ENCODE measurements at regions not wholly inside any gene's neighbourhood (a gene's known extent, or its start where the extent isn't known, plus 50 kb on each side); places are given as distances from the start of the nearest gene placed in this dataset.

- H3K36me3 ChIP-seq (ENCODE audit: control insufficient read depth in 2 of 2, insufficient read depth in 2 of 2, low read length in 1 of 2) = no peaks in the 10 kb centered on the region
- SMC1A ChIA-PET (ENCODE audit: uncharacterized antibody, unreplicated experiment) = interaction anchor here (0.7 to 7.1 kb wide), 4 partner anchors 9 to 19 kb away, joined by 3 to 52 read pairs (median 11); no protein-coding TSS in a partner anchor
- peaks cover 12% of the 10 kb centered on the region; the same call in 2 of the 3 replicates for H3K9me3 ChIP-seq (replicated peaks; ENCODE audit: control insufficient read depth, insufficient read depth, low read length)
- no peak overlapping the region for H3K4me2 ChIP-seq (ENCODE audit: control insufficient read depth, insufficient read depth)
- no peaks in the 10 kb centered on the region for H3K27me3 ChIP-seq (replicated peaks in 1 of 2; ENCODE audit: control insufficient read depth in 2 of 2, insufficient read depth in 2 of 2, low read length in 1 of 2)
- ATAC-seq (no peak), DNase-seq (ENCODE audit: low read depth, low spot score) (no peak), FAIRE-seq (no peak)
- H3K9ac ChIP-seq (ENCODE audit: control insufficient read depth, insufficient read depth, low read length) = no peak overlapping the region
- intact Hi-C loops (cut with micrococcal nuclease; ENCODE audit: unreplicated experiment) (no loop called here), in situ Hi-C loops (cut with MboI) (loop anchor here (25.0 kb wide), 1 partner anchor 1130 kb away; no protein-coding TSS in a partner anchor)
- H3K27ac ChIP-seq (ENCODE audit: control insufficient read depth, insufficient read depth) = no peak overlapping the region
- no peak overlapping the region for H2AFZ ChIP-seq (ENCODE audit: control insufficient read depth, low read depth, low read length)
- POLR2A ChIA-PET = no interaction called here
- no peaks in the 10 kb centered on the region for H4K20me1 ChIP-seq (ENCODE audit: control insufficient read depth, insufficient read depth)
- BruUV-seq (replicated peaks) = no TSS peak
- CTCF ChIA-PET = no interaction called here
- RAD21 ChIA-PET (ENCODE audit: unreplicated experiment) = interaction anchor here (1.5 kb wide), 1 partner anchor 14 kb away, joined by 4 read pairs; no protein-coding TSS in a partner anchor
- no peak overlapping the region for H3K4me3 ChIP-seq
- 97% methylated on average over 3 of the region's 3 CpGs for WGBS (ENCODE audit: insufficient coverage, insufficient replicate concordance, low lambda C conversion rate, missing lambda C conversion rate)
- H3K79me2 ChIP-seq (ENCODE audit: control insufficient read depth, insufficient read depth, low read length) = no peaks in the 10 kb centered on the region
- peaks cover 23% of the 10 kb centered on the region for H3K4me1 ChIP-seq (ENCODE audit: control insufficient read depth, insufficient read depth, low read length)
- no peak for TF ChIP-seq BRCA1 (IDR thresholded peaks at IDR 0.05; ENCODE audit: low read depth, low read length)
- TF ChIP-seq MLLT1 (IDR thresholded peaks at IDR 0.05) = no peak
- no peak for TF ChIP-seq ZNF687 (IDR thresholded peaks at IDR 0.05)
- TF ChIP-seq ZNF622 (IDR thresholded peaks at IDR 0.05) = no peak
- peak; percentile 74 for TF ChIP-seq ZBTB40 (IDR thresholded peaks at IDR 0.05; ENCODE audit: borderline replicate concordance)
- no peak for TF ChIP-seq TCF3 (IDR thresholded peaks at IDR 0.05; ENCODE audit: borderline replicate concordance, insufficient read depth, low read depth, low read length)
These were observed 60.8 kb upstream of the SP4 start for GRCh38 chr7:21367081-21367480.
